ENCODE measurements at regions not wholly inside any gene's neighbourhood (a gene's known extent, or its start where the extent isn't known, plus 50 kb on each side); places are given as distances from the start of the nearest gene placed in this dataset.

DNA sequence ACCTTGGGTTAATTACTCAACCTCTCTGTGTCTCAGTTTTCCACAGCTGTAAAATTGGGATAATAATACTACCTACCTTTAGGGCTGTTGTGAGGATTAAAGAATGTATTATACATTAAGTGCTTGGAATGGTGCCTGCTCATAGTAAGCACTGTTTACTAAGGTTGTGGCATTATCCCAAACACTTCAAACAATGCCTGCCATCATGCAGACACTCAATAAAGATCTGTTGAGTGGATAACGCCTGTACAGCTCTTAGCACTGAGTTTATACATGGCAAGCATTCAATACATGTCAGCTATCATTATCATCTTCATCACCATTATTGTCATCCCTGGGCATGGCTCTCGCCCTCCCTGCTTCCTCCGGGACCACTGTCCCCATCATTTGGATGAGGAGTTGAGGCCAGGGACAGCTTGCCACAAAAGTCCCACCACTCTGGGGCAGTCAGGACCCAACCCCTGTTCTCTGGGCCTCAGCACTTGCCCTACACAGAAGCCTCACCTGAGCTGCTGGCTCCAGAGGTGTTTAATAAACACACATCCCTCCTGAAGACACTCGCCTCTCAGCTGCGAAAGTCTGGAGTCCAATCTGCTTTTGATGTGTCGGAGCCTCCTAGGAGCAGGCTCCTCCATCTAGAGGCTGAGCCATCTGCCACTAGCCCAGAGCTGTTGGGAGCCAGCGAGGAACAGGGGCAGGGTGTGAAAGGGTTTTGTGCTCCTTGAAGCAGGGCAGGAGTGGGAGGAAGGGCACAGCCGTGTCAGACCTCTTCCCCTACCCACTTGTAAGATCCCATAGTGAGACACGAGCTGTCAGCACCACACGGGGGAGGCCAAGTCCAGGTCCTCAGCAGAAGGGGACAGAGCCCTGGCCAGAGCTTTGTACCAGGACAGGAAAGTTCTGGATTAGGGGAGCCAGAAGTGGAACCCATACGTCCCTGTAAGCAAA is 80.9 kb upstream of the ZC3H12A start:
- no peak for DNase-seq

DNA sequence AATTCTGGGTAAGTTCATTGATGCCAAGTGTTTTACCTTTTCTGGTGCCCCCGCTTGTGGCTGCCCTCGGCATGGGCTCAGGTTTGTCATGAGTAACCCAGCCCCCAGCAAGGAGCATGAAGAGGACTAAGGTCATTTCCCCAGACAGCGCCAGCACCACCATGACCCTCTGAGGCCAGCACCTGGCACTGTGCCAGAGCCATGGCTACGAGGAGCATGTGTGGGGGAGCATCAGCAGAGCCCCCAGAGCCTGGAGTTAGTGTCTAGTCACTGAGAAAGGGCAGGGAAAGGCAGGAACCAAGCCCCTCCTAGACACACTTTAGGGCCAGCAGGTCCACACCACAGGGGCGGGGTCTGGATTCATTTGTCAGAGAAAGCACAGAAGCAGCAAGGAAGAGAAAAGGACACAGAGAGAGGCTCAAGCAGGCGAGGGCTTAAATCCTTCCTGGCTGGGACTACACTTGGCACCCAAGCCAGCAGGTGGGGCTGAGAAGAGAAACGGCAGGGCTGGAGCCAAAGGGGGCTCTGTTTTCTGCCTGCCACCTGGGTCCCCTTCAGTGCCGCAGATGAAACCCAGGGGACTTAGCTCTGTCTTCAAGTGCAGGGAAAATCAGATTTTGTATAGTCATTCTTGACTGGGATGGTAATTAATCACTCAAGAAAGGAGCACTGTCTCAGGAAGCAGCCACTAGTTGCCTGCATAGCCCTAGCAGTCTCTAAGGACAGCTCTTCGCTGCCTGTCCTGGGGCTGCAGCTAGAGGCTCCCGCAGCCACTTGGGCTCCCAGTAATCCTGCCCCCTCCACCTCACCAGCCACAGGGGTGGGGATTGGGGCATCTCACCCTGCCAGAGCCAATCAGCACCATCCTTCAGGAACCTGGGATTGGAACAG is 79.6 kb upstream of the ZC3H12A start:
- no peak for DNase-seq

DNA sequence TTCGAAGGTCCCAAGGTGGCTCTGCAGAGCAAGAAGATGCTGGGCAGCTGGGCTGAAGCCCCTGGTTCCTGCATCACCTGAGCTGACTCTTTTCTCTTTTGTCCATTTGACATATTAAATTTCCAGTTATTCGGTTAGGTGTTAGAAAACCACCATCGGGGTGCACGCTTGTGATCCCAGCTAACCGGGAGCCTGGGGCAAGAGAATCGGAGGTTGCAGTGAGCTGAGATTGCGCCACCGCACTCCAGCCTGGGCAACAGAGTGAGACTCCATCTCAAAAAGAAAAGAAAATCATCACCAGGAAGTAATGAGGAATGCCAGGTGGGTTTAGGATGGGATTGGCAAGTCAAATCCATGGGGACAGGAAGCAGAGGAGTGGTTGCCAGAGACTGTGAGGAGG is 76.3 kb upstream of the ZC3H12A start:
- DNase-seq, result no peak

DNA sequence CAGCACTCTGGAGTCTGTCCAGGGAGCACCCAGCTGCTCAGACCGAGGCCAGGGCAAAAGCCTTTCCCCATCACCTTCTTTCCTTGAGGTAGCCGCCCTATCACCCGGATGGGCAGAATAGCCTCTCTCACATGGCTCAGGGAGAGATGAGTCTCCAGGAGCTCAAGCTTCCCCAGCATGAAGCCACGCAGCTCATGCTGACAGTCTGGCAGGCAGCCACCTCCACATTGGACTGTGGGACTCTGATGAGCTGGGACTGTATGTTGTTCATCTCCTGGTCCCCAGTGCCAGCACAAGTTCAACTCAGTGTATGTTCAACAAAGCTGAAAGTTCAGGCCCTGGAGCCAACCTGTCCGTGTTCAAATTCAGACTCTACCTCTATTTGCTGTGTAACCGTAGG is 75.2 kb upstream of the ZC3H12A start:
- no peak for DNase-seq

DNA sequence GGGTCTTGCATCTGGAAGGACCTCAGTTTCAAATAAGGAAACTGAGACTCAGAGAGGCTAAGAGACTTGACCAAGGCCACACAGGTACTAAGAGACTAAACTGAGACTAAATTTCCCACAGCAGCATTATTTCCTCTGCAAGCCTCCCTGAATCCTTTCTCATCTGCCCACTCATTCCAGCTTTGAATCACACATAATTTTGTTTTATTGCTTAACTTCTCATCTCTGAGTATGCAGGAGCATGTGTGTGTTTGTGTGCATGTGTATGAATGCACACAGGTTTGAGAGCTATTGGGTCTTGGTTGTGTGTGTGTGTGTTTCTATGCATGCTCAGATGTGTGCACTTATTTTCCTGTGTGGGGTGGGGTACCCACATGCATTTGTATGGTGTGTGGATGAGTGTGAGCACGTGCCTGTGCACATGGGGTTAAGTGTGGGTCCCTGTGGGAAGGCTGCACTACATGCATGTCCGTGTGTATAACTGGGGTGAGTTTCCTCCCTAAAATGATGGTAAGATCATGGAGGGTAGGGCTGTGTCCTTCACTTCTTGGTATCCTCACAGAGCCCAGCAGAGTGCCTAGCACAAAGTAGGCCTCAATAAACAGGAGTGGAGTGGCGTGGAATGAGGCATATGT is 74.4 kb upstream of the ZC3H12A start:
- DNase-seq, result no peak

DNA sequence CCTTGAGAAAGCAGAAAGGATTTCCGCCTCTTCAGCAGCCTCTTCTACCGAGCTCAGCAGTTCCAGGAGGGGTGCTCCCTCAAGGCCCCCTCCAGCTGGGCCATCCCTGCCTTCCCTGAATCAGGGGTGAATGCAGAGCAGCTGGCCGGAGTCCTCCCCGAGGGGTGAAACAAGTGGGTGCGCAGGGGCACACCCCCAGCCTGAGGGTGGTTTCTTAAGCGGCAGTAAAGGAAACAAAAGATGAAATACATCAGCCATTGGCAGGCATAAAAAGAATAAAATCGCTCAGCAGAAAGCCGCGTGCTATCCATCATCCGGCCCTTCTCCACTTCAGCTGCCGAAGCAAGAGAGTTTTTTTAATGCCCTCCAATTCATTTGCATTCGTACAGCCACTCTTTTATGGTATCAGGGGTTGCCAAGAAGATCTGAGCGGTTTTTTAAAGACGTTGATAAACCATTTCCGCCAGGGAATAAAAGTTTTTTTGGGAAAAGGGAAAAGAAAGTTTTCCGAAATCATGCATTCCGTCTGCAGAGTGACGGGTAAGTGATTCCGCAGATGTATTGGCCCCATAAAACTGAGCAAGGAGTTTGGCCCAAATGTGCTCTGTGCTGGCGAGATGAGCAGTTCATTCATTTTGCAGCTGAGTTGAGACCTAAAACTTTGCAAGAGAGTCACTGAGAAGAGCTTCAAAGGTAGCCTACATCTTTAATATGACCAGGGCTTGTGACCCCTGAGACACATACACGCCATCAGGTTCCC is 73.7 kb upstream of the ZC3H12A start:
- DNase-seq, result no peak

DNA sequence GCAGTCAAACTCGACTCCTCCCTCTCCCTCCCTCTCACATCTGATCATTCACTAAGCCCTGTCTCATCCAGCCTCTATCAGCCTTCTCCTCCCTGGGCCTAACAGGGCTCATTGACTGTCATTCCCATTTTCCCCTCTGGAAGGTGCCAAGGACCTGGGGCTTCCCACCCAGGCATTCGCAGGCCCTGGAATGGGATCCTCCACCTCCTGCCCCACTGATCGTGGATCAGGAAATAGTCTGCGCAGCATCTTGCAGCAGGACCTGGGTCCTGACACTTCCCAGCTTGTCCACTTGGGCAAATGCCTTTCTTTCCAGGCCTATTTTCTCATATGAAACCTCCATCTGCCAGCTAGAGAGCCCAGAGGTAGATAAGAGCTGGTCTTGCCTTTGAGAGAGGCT is 71.2 kb upstream of the ZC3H12A start:
- DNase-seq, result no peak

DNA sequence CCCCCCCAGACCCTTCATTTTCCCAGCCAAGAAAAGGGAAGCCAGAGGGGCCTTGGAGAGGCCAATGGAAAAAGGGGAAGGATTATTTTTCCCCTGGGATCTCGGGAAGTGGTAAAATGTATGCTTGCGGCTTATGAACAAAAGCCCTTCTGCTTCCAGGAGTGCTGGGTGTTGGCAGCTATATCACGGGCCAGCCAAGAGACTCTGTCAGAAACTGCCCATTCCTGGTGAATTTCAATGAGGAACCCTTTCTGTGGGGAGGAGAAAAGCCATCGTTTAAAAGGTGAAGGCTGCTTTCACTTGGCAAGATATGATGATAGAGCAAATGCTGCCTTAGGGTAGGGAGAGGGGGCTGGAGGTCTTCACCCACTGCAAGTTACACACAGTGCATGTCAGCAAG is 69.7 kb upstream of the ZC3H12A start:
- no peak for DNase-seq

DNA sequence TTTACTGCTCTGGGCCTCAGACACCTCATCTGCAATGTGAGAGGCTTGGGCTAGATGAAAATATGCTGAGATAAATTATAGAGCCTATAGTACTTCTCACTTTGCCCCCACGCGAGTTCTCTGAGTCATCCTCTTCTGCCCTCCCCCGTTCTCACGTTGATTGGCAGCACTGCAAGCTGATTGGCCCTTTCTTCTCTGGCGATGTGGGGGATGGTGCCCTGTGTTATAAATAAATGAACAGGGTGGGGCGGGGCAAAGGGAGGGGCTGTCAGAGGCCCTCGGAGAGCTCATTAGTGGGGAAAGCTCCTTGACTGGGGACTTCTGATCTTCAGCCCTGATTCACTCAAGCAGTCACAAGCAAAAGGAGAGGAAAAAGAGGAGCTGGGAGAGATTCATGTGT is 64.3 kb upstream of the ZC3H12A start:
- DNase-seq, result no peak

DNA sequence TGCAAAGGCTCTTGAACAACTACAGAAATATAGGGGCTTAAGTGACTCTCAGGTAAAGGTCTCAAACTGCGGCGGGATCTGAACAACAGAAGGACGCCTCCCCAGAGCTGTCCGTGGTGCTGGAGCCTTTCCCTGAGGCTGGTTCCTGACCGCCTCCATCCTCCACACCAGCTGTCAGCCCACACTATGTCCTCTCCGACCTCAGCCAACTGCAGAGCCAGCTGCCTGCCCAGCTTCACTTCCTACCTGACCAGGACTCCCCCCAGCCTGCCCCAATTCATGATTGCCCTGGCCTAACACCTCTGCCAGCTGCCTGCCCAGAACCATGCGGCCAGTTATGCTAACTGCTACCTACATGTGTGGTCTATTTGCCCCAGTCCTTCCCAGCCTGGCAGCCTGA is 63.6 kb upstream of the ZC3H12A start:
- peak; percentile 8 to 14 for DNase-seq

DNA sequence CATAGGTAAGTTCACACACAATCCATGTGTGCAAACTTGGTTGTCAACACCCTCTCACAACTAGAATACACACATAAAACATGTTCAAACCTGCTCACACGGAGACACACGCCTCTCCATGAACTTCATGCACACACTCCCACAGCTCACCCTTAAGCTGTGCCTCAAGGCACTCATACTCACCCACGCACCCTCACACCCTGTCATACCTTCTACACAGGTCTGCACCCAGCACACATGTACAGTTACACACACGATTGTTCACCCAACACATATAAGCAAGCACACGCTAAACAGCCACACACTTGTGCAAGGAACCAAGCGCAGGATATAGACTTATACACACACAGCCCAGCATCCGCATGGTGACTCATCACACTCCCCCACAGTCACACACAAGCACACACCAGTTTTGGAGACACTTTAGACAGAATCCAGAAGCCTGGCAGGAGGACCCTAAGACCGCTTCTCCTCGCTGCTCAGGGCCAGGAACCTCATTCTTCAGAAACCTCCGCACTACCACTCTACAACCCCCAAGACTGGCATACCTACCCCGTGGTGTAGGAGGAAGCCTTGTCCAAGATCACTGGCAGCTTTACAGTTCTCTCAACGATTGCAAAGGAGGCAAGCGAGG is 58.7 kb upstream of the ZC3H12A start:
- no peak for DNase-seq

DNA sequence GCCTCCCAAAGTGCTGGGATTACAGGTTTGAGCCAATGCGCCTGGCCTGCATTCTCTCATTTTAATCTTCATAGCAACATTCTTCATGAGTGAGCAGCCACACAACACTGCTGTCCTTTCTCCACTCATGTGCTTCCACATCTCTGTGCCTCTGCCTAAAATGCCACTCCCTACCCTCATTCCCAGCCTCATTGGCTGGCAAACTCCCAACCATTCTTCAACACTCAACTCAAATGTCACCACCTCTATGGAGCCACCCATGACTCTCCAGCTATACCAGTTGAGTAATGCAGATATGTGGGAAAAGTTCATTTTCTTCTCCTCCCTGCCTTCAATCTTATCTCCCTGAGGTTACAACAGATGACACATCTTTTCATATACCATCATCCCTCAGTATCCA is 53.9 kb upstream of the ZC3H12A start:
- DNase-seq, result no peak

DNA sequence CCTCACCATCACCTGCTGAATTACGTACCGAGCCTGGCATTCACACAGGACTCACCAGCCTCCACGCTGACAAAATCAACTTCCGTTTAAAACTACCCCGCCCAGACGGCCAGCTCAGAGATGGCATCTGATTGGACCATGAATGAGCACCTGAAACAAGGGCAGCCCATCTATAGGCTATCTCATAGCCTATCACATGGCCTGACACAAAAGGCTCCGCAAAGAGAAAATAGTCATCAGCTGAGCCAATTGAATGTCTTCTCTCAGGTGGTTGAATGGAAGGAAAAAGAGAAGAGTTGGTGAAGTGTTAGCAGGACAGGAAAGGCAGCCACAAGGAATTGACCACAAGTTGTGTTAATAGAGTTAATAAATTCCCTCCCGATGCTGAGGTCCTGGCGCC is 50.6 kb upstream of the ZC3H12A start:
- DNase-seq, result no peak

DNA sequence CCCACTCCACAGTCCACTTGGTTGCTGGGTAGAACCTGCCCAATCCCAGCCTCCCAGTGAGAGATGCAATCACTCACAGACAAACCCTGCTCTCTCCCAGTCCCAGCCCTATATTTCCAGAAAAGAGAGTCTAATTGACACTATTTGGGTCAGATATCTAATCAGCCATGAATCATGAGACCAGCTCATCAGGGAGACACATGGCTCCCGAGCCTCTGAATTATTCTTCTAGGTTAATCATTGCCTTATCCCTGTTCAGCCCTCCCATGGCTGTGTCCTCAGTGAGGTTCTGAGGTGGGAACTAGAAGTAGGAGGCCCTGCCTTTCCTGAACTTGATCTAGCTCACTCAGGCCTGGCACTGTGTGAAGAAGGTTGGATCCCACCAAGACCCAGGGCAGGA is 49.9 kb upstream of the ZC3H12A start:
- DNase-seq, result no peak

All from stimulated activated CD4-positive, alpha-beta T cell treated with anti-CD3 and anti-CD28 coated beads, Interleukin-2, amount 100 ng/mL, for 48 hours (primary cell).